C4-2B (cell line): ENCODE measurements at regions not wholly inside any gene's neighbourhood (a gene's known extent, or its start where the extent isn't known, plus 50 kb on each side); places are given as distances from the start of the nearest gene placed in this dataset.

Experiments used
- H3K27ac ChIP-seq: fragments of 450-650 bp; 2 replicates; pipeline ENCODE4 v1.5.1; 2017
- ZFX ChIP-seq: fragments of 450-650 bp; IDR thresholded peaks from 2 replicates; pipeline ENCODE4 v1.6.1; 2017
- TF ChIP-seq, protein P1 (sequence below): fragments of 450-650 bp; conservative IDR thresholded peaks from 2 replicates; pipeline ENCODE4 v1.5.1; 2017; ENCODE audit warnings: mild to moderate bottlenecking

- H3K27ac ChIP-seq, result no peak overlapping the region
- TF ChIP-seq ZFX, result no peak
- TF ChIP-seq, protein P1, sequence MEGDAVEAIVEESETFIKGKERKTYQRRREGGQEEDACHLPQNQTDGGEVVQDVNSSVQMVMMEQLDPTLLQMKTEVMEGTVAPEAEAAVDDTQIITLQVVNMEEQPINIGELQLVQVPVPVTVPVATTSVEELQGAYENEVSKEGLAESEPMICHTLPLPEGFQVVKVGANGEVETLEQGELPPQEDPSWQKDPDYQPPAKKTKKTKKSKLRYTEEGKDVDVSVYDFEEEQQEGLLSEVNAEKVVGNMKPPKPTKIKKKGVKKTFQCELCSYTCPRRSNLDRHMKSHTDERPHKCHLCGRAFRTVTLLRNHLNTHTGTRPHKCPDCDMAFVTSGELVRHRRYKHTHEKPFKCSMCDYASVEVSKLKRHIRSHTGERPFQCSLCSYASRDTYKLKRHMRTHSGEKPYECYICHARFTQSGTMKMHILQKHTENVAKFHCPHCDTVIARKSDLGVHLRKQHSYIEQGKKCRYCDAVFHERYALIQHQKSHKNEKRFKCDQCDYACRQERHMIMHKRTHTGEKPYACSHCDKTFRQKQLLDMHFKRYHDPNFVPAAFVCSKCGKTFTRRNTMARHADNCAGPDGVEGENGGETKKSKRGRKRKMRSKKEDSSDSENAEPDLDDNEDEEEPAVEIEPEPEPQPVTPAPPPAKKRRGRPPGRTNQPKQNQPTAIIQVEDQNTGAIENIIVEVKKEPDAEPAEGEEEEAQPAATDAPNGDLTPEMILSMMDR, result no peak
Observed at GRCh38 chr16:65624666-65625065, 502.8 kb upstream of the CDH11 start.

DNA sequence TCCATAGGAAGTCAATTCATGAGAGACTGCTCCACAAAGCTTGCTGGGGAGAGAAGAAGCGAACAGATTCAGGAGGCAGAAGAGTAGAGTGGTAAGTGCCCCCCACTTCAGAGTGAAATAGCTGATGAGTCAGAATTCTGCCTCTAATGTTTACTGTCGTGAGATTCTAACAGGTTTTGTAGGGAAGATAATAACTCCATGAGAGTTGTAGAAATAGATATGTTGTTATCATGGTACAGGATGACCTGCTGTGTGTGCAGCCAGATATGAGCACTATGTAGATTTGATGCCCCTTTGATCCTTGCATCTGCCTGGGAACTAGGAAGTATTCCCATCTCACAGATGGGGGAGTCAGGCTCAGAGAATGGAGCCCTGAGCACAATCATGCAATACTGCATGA, 502.4 kb upstream of the CDH11 start:
- no peak overlapping the region for H3K27ac ChIP-seq
- no peak for TF ChIP-seq ZFX
- TF ChIP-seq, protein P1, result no peak

DNA sequence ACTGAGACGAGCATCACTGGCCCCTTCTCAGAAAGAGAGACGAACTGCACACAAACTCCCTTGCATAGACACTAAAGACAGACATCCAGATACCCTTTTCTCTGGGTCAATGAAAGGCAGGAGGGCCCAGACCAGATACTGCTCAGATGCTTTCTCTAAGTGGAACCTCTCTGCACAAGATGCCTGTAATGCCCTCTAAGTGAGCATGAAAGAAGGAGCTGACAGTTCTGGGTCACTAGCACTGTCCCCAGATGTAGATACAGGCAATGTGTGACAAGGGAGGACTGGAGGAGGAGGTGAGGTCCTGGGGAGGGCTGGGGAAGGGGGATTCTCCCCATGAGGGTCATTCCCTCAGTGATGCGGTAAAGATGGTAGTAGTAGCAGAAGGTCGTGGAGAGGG, 501.0 kb upstream of the CDH11 start:
- TF ChIP-seq, protein P1, result no peak
- no peak for TF ChIP-seq ZFX

GRCh38 chr16:65622151-65622550, 500.3 kb upstream of the CDH11 start:
- no peak overlapping the region for H3K27ac ChIP-seq
- TF ChIP-seq, protein P1, result no peak
- no peak for TF ChIP-seq ZFX

More for the DNA sequence above, 501.0 kb upstream of the CDH11 start:
- no peak overlapping the region for H3K27ac ChIP-seq

DNA sequence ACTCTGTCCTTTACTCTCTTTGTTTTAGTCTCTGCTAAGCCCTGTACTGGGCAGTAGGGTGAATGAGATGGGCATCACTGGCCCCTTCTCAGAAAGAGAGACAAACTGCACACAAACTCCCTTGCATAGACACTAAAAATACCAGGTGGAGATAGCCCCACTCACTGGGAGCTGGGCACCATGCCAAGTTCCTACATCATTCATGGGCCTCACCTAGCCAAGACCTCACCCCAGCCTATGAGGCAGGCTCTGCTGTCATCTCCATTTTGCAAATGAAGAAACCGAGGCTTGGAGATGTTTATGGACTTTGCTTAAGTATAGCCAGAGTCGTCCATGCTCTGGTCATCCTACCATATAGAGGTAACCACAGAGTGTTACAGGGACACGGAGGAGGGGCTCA, 499.8 kb upstream of the CDH11 start:
- no peak overlapping the region for H3K27ac ChIP-seq

DNA sequence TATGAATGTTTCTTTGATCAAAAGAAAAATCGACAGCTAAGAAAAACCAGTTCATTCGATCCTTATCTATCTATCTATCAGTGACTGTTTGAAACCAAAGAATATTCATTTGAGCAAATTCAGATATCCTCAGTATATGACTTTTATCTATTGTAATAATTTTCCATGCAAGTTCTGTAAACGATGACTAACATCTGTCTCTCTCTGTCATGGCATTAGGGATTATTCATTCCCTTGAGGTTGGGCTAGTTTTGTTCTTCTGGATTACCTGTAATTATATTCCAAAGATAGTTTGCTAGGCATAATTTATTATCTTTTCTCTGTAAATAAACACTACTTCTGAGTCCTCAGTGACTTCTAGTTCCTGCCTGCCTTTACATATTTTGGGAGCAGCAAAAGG, 497.7 kb upstream of the CDH11 start:
- TF ChIP-seq ZFX, result no peak
- TF ChIP-seq, protein P1, result no peak
- H3K27ac ChIP-seq, result no peak overlapping the region

More for the DNA sequence above, 499.8 kb upstream of the CDH11 start:
- TF ChIP-seq, protein P1, result no peak
- TF ChIP-seq ZFX, result no peak

DNA sequence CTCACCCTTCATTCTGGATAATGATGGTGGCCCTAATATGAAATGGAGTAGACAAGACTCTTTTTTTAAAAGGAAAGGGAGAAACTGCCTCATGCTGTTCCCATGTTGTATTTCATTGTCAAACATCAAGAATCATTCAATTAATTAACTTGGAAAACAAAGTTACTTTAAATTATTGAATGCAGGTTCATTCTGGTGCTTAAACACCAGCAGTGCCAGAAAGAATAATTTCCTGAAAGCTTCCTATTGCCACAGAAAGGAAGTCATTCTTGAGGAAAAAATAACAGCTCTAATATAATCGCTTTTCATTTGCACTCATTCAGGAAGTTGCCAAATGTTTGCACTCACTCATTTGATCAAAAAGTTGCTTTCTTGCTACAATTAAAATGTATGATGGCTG, 497.1 kb upstream of the CDH11 start:
- no peak overlapping the region for H3K27ac ChIP-seq
- TF ChIP-seq, protein P1, result no peak
- TF ChIP-seq ZFX, result no peak
